IPS DF 19.7 (cell line): ENCODE measurements at regions not wholly inside any gene's neighbourhood (a gene's known extent, or its start where the extent isn't known, plus 50 kb on each side); places are given as distances from the start of the nearest gene placed in this dataset.
A peak's percentile ranks its signal among the peaks of the same experiment; 100 is the strongest.
"Not testable (repeated sequence)": the region's sequence is repeated elsewhere in the genome, so short reads cannot be mapped to it uniquely, and the experiment has no call there.

Source experiments
- DNase-seq: peaks from one replicate; pipeline ENCODE4 v3.0.0-alpha.2; 2013; ENCODE audit warnings: low read depth, low spot score

- DNase-seq = not testable (repeated sequence)
Observed at GRCh38 chr9:71508141-71508540, 260.2 kb downstream of the CEMIP2 start.

DNA sequence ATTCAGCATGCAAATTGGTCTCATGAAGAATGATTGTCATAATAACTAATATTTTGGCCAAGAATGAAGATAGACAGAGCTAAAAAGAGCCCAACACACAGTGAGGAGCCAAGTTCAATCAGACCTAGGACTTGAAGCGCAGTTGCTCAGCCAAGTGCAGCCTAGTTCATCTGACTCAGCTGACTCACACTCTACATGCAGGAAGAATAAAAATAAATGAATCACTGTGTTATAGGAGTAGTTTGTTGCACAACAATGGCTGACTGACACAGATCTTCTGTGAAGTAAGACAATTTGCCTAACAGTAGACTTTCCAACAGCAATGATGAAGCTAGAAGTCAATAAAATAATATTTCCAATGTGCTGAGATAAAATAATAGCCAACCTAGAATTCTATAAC, 261.5 kb downstream of the CEMIP2 start:
- no peak for DNase-seq

DNA sequence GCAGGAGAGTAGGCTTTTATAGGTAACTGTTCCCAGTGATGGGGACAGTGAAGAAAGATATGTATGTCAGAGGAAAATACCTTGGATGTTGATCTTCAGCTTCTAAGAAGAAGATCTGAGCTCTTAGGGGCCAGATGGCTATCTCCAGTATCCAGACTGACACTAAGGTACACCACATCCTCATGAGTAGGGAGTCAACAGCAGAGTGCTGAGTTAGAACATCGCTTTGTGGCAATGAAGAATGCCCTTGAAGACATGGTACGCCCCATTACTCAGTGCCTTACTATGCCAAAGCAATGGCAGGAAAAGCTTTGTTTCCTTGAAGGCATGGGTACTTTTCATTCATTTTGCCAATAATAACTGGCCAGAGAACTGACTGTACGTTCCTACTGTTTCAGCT, 263.7 kb downstream of the CEMIP2 start:
- DNase-seq = no peak

DNA sequence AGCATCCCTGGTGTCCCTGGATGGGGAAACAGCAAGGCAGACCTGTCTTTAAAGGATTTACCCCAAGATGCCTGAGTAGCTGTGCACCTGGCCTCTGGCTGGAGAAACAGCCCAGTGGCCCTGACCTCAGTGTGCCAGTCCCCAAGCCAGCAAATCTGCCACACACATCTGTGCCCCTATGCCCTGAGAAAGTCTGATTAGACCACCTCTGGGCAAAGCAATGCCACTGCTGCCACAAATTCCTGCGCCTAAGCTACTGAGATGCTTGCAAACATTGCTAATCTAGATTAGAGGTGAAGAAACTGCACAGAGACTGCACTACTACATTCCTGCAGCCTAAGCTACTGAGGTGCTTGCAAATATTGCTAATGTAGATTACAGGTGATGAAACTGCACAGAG, 269.6 kb downstream of the CEMIP2 start:
- no peak for DNase-seq

DNA sequence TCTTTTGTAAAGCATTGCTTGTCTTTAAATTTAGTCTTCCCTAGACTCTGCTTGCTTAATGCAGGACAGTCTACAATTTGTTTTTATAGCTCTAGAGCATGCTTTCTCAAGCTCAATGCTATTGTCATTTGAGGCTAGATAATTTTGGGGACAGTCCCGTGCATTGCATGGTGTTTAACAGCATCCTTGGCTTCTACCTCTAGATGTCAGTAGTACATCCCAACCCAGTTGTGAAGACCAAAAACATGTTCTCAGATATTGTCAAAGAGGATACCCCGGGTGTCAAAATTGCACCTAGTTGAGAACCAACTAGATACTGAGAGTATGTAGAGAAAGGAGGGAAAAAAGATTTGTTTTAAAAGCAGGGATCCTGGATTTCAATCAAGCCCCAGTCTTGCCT, 277.5 kb downstream of the CEMIP2 start:
- no peak for DNase-seq

DNA sequence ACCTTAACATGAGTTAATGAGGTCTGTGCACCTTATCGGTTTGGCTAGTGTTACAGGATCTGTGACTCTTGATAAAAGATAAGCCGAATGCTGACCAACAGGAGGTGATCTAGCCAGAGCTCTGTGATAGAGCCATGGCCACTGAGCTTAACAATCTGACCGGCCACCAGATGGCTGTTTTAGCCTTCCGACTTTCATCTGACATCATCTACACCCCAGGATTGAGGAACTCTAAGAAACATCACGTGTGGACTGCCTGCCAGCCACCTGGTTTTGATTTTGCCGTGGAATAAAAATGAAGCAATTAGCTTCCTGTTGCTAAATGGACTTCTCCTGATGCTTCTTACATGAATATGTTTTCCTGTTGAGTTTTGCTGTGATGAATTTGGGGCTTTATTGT, 281.3 kb downstream of the CEMIP2 start:
- DNase-seq = no peak

GRCh38 chr9:71485326-71485725, 283.0 kb downstream of the CEMIP2 start:
- no peak for DNase-seq

DNA sequence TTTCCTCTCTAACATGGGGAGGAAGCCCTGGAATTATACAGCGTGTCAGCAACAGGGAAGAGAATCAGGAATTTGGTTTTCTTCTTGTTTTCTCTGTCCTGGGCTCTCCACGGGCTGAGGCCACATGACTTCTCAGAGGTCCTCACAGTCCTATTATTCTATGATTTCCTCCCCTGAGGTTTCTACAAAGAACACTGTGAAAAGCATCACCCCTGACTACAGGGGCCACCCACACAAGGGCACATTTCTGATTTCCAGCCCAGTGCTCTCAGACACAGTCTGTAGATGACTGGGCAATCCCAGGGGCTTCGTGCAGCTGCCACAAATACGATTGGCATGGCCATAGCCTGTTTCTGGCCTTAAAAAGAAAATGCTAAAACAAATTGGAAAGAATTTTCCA, 284.9 kb downstream of the CEMIP2 start:
- DNase-seq = no peak

GRCh38 chr9:71479621-71480020, 288.7 kb downstream of the CEMIP2 start:
- DNase-seq = no peak

DNA sequence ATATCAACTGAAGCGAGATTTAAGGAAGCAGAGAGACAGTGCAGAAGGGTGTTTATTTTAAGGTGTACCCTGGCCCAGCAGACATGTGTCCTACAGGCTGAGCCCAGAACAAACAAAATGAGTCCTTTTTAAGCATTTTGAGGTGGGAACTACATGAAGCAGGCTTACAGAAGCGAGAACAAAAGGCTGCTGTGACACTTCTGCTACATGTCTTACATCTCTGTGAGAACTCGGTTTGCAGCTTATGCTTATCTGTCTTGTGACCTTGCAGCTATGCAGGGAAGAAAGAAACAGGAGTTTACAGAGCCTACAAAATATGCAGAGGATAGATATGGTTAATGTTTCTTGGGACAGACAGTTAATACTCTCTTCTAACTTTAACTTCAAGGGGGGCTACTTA, 295.9 kb downstream of the CEMIP2 start:
- DNase-seq = no peak

GRCh38 chr9:71465392-71465791, 302.9 kb downstream of the CEMIP2 start:
- DNase-seq = no peak

DNA sequence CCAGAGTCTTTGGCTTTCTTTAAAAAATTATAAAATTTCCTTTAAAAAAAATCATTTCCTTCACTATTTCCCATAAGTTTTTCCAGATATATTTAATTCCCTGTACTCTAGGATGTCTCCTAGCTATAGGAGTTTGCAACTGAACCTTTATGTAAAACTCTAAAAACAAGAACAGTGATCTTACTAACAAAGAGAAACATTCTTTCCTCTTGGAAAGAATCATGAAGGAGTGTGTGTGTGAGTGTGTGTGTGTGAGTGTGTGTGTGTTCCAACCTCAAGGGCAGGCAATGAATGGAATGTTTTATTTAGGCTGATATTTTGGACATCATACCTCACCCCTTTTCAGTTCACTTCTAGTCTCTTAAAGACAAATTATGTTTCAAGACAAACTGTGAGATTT, 309.2 kb downstream of the CEMIP2 start:
- DNase-seq = no peak

- peak; percentile 64 for DNase-seq
Observed at GRCh38 chr9:71446473-71447411, 321.6 kb downstream of the CEMIP2 start.

DNA sequence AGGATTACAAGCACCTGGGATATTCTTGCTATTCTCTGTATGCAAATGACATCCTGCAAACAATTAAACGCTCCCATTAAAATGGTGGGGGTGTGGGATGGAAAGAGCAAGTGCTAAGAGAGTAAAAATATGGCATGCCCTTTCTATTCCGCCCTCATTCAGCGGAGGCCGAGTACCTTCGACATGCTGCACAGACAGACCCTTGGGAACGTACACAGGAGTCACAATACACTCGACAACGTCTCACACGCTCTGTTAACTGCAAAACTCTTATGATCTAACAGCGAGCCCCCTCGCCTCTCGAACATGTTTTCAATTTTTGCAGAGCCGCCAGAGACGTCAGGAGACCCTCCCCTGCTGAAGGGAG, 322.2 kb downstream of the CEMIP2 start:
- no peak for DNase-seq

DNA sequence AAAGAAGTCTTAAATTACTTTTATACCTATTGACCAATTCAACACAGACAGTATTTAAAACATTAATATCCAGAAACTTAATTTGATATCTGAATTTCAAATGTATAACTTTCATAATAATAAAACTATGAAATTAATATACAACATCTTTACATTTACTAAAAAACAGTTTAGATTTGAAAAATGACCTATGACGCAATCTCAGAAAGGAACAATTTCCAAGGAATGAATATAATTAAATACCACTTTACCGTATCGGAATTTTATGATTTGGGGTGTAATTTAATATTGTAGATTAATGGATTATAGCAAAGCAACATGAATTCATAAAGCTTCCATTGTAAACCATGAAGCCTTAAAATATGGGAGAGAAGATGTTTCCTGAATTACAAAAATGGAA, 321.5 kb upstream of the TRPM3 start:
- no peak for DNase-seq

DNA sequence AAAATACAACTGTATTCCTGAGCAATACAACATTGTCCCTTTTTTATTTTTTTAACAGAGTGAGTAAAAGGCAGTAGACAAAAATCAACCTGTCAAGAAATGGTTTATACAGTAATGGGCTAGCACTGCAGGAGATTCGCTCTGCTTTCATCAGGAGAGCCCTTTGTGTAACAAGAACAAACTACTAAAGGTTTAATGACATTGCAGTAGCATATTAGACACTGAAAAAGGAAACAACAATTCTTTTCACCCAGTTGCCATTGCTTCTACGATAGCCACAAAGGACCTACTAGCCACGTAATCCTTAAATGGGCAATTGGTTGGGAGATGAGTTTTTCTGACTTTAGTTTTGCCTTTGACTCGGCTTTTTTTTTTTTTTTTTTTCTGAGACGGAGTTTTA, 319.8 kb upstream of the TRPM3 start:
- DNase-seq = no peak

GRCh38 chr9:71431931-71432330, 310.5 kb upstream of the TRPM3 start:
- no peak for DNase-seq

DNA sequence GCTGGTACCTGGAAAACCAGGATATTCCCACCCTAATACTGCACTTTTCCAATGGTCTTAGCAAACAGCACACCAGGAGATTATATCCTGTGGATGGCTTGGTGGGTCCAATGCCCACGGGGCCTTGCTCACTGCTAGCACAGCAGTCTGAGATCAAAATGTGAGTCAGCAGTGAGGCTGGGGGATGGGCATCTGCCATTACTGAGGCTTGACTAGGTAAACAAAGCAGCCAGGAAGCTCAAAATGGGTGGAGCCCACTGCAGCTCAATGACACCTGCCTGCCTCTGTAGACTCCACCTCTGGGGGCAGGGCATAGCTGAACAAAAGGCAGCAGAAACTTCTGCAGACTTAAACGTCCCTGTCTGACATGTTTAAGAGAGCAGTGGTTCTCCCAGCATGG, 285.9 kb upstream of the TRPM3 start:
- not testable (repeated sequence) for DNase-seq

DNA sequence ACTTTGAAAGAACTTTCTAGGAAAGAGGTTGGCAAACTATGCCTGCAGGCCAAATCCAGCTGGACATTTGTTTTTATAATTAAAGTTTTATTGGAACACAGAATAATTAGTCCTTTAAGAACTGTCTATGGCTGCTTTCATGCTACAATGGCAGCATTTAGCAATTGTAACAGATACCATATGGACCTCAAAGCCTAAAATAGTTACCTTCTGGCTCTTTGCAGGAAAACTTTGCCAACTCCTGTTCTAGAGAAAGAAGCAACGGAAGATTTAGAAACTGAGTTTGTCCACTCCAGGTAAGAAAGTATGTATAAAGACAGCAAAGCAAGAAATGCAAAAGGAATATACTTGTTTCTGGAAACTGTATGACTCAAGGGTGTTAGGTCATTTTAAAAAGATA, 281.7 kb upstream of the TRPM3 start:
- no peak for DNase-seq

- DNase-seq = no peak
Observed at GRCh38 chr9:71393005-71393404, 271.6 kb upstream of the TRPM3 start.

DNA sequence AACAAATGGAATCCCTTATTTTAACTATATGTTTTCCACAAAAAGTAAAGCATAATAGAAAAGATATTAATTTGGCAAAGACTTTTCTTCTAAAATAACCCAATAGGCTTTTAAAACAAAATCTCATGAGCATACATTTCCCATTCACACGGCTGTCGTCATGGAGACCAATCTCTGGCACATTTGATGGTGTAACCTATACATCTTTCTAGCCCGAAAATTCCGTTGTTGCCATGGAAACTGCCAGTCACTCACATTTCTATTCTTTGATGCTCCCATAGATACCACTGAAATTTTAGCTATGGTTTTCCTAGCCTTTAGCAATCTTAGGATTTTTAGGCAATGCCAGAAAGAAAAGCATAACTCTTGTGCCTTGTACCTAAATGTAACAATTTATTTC, 262.9 kb upstream of the TRPM3 start:
- no peak for DNase-seq

DNA sequence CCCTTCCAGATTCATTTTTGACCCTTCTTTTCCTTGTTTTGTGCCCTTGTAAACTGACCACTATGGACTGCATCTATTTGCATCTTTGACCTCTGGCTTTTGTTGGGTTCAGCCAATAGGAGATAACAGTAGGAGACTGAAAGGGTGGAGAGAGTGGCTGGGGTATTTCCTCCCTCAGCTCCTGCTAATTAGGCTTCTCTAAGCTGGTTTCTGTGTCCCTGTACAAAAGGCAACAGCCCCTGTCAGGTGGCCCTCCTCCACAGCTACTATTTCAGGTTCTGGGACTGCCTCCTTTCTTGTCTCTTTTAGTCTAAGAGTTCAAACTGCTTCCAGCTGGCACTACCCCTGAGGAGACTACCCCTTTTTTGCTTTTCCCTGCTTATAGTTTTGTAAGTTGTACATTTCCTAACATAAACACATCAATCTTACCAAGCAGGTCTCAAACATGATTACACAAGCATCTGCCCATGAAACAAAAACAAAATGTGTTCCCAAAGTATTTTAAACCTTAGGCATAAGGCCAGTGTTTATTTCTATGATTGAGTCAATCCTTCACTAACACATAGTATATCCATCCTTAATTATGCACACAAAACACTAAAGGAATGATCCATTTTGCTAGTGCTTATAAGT, 262.0 kb upstream of the TRPM3 start:
- no peak for DNase-seq

DNA sequence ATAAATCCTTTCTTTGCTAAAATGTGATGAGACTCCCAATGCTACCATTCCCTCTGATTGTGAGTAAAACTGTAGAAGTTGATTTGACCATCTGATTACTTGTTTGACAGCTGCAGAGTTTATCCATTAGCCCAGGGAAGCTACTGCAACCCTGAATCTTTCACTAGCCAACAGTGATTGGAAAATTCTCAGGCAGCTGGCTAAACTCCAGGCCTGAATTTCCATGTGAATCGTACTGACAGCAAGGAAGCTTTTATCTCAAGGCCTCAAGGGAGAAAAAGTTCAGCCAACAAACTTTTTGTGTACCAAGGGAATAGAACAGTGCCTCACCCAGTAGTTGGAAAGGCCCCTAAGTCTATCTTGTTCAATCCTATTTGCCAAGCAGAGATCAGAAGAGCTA, 246.7 kb upstream of the TRPM3 start:
- no peak for DNase-seq
